C4-2B (cell line): ENCODE measurements at regions not wholly inside any gene's neighbourhood (a gene's known extent, or its start where the extent isn't known, plus 50 kb on each side); places are given as distances from the start of the nearest gene placed in this dataset.

ENCODE experiments used
- ZFX ChIP-seq: fragments of 450-650 bp; IDR thresholded peaks from 2 replicates; pipeline ENCODE4 v1.6.1; 2017
- TF ChIP-seq, protein P1 (sequence below): fragments of 450-650 bp; conservative IDR thresholded peaks from 2 replicates; pipeline ENCODE4 v1.5.1; 2017; ENCODE audit warnings: mild to moderate bottlenecking

DNA sequence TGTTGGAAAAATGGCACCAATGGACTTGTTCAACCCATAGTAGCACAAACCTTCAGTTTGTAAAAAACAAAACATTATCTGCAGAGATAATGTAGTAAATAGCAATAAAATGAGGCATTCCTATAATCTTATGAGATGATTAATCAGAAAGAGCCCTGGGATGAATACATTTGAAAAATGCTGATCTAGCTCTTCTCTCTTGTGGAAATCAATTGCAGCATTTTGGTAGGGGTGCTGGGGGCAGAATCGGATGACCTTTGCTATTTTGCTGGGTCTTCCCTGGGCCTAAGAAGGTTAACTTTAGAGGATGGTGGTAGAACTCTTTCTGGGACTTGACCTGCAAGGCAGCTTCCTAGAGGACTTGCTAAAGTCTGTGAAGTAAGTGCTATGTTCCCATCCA lies 163.5 kb downstream of the ADRA2A start:
- TF ChIP-seq, protein P1, sequence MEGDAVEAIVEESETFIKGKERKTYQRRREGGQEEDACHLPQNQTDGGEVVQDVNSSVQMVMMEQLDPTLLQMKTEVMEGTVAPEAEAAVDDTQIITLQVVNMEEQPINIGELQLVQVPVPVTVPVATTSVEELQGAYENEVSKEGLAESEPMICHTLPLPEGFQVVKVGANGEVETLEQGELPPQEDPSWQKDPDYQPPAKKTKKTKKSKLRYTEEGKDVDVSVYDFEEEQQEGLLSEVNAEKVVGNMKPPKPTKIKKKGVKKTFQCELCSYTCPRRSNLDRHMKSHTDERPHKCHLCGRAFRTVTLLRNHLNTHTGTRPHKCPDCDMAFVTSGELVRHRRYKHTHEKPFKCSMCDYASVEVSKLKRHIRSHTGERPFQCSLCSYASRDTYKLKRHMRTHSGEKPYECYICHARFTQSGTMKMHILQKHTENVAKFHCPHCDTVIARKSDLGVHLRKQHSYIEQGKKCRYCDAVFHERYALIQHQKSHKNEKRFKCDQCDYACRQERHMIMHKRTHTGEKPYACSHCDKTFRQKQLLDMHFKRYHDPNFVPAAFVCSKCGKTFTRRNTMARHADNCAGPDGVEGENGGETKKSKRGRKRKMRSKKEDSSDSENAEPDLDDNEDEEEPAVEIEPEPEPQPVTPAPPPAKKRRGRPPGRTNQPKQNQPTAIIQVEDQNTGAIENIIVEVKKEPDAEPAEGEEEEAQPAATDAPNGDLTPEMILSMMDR = no peak
- TF ChIP-seq ZFX = no peak
